Neuronal stem cell (in vitro differentiated cells): ENCODE measurements at regions not wholly inside any gene's neighbourhood (a gene's known extent, or its start where the extent isn't known, plus 50 kb on each side); places are given as distances from the start of the nearest gene placed in this dataset.
A peak's percentile ranks its signal among the peaks of the same experiment; 100 is the strongest.

ENCODE experiments used
- DNase-seq: peaks from one replicate; pipeline ENCODE4 v3.0.0-alpha.2; 2013; ENCODE audit warnings: low spot score
- H2AFZ ChIP-seq: one replicate; pipeline ENCODE4 v1.6.1; 2013; ENCODE audit warnings: mild to moderate bottlenecking, low read length, inconsistent platforms
- H2AK5ac ChIP-seq: 2 replicates; pipeline ENCODE4 v1.6.1; 2013; ENCODE audit warnings: low read depth, mild to moderate bottlenecking, inconsistent platforms, low read length, moderate library complexity, mixed read lengths
- H2BK120ac ChIP-seq: 2 replicates; pipeline ENCODE4 v1.6.1; 2013; ENCODE audit warnings: low read depth, mild to moderate bottlenecking, inconsistent platforms, low read length, moderate library complexity, mixed read lengths
- H2BK12ac ChIP-seq: one replicate; pipeline ENCODE4 v1.6.1; 2013; ENCODE audit warnings: low read length, inconsistent platforms
- H2BK15ac ChIP-seq: 2 replicates; pipeline ENCODE4 v1.6.1; 2013; ENCODE audit warnings: mild to moderate bottlenecking, low read length, inconsistent platforms, mixed read lengths
- H2BK5ac ChIP-seq: one replicate; pipeline ENCODE4 v1.6.1; 2013; ENCODE audit warnings: inconsistent platforms, mild to moderate bottlenecking, low read length, moderate library complexity
- H3K14ac ChIP-seq: one replicate; pipeline ENCODE4 v1.6.1; 2013; ENCODE audit warnings: low read length, inconsistent platforms
- H3K18ac ChIP-seq: 2 replicates; pipeline ENCODE4 v1.6.1; 2013; ENCODE audit warnings: low read length, inconsistent platforms
- H3K23ac ChIP-seq: 2 replicates; pipeline ENCODE4 v1.6.1; 2013; ENCODE audit warnings: low read depth, mild to moderate bottlenecking, mixed read lengths, low read length, inconsistent platforms; ENCODE audit not compliant: poor library complexity
- H3K27ac ChIP-seq: replicated peaks from 3 replicates; pipeline ENCODE4 v1.5.1; 2013; ENCODE audit warnings: low read length, inconsistent platforms
- H3K27me3 ChIP-seq, 3 experiments: 2 replicates each; pipeline ENCODE4 v1.6.1; 2013; ENCODE audit warnings: low read length in 3 of 3, mild to moderate bottlenecking in 2 of 3, inconsistent platforms in 1 of 3, low read depth in 1 of 3, mixed read lengths in 1 of 3, moderate library complexity in 1 of 3; ENCODE audit not compliant: control insufficient read depth in 3 of 3, insufficient read depth in 3 of 3
- H3K36me3 ChIP-seq, 2 donors: replicated peaks in 1 of 2; 2 replicates each; pipeline ENCODE4 v1.6.1; 2013; ENCODE audit warnings: low read length in 2 of 2; ENCODE audit not compliant: control insufficient read depth in 2 of 2, insufficient read depth in 2 of 2
- H3K4ac ChIP-seq: 2 replicates; pipeline ENCODE4 v1.6.1; 2013; ENCODE audit warnings: inconsistent platforms, mild to moderate bottlenecking, low read length, moderate library complexity
- H3K4me1 ChIP-seq, 2 donors: 1 replicate in 1 of 2; 2 replicates in 1 of 2; pipeline ENCODE4 v1.6.1; 2013; ENCODE audit warnings: low read length in 2 of 2, low read depth in 1 of 2; ENCODE audit not compliant: control insufficient read depth in 2 of 2, insufficient read depth in 1 of 2
- H3K4me2 ChIP-seq: one replicate; pipeline ENCODE4 v1.6.1; 2013; ENCODE audit warnings: mild to moderate bottlenecking, low read length, inconsistent platforms; ENCODE audit not compliant: insufficient read depth, poor library complexity, severe bottlenecking
- H3K4me3 ChIP-seq, 2 donors: 2 replicates each; pipeline ENCODE4 v1.5.1; 2013; ENCODE audit warnings: low read length in 2 of 2, mild to moderate bottlenecking in 2 of 2, inconsistent platforms in 1 of 2, moderate library complexity in 1 of 2
- H3K79me1 ChIP-seq: one replicate; pipeline ENCODE4 v1.6.1; 2013; ENCODE audit warnings: low read depth, mild to moderate bottlenecking, inconsistent platforms, low read length, moderate library complexity
- H3K9ac ChIP-seq: one replicate; pipeline ENCODE4 v1.6.1; 2013; ENCODE audit warnings: mild to moderate bottlenecking, low read depth, low read length, inconsistent platforms; ENCODE audit not compliant: poor library complexity
- H3K9me3 ChIP-seq, 2 donors: replicated peaks in 1 of 2; 2 replicates each; pipeline versions ENCODE3 to v1.6.1; 2013; ENCODE audit warnings: low read length in 2 of 2, mild to moderate bottlenecking in 2 of 2, inconsistent platforms in 1 of 2, low read depth in 1 of 2, mixed read lengths in 1 of 2, moderate library complexity in 1 of 2; ENCODE audit not compliant: control insufficient read depth in 2 of 2, insufficient read depth in 1 of 2
- H4K8ac ChIP-seq: one replicate; pipeline ENCODE4 v1.6.1; 2013; ENCODE audit warnings: low read depth, mild to moderate bottlenecking, inconsistent platforms, low read length, moderate library complexity
- H4K91ac ChIP-seq: one replicate; pipeline ENCODE4 v1.6.1; 2013; ENCODE audit warnings: low read length, low read depth, mild to moderate bottlenecking, inconsistent platforms; ENCODE audit not compliant: poor library complexity
- WGBS, 2 donors: extraction: QIAGEN DNeasy Blood & Tissue Kit; methylation state at CpG; one replicate each; pipeline ENCODE4 v1.1.7; 2013; ENCODE audit warnings: missing lambda C conversion rate in 2 of 2, mixed read lengths in 1 of 2; ENCODE audit not compliant: insufficient read length in 2 of 2, insufficient replicate concordance in 1 of 2; ENCODE audit errors: extremely low coverage in 2 of 2; 5-methylcytosine and 5-hydroxymethylcytosine counted together

DNA sequence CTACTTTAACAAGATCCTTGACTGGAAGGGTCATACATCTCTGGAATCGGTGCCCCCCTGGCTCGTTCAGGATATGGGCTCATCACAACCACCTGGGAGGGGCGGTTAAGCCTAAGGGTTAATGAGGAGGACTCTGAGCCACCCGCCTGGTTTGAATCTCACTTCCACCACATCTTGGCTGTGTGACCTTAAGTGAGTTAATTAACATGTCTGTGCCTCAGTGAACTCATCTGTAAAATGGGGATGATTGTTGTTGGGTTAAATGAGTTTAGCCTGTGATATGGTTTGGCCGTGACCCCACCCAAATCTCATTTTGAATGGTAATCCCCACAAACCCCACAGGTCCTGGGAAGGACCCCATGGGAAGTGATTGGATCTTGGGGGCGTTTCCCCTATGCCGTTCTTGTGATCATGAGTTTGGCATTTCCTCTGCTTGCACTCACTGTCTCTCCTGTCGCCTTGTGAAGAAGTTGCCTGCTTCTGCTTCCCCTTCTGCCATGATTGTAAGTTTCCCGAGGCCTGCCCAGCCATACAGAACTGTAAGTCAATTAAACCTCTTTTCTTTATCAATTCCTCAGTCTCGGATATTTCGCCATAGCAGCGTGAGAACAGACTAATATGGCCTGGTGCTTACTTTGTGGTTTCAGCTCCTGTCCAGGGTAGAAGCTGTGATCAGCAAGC, 214.0 kb upstream of the CIBAR2 start:
- Histone ChIP-seq H3K27me3 (peaks cover 0 to 4% (median 0%) of the 10 kb centered on the region in 3 experiments), H2BK15ac (peak overlapping the region; percentile 39), H2BK12ac (no peak overlapping the region), H3K9ac (no peak overlapping the region), H3K23ac (no peak overlapping the region), H3K18ac (no peak overlapping the region), H3K36me3 (no peaks in the 10 kb centered on the region), H4K91ac (no peak overlapping the region), H3K4me2 (no peak overlapping the region), H3K4me3 (no peak overlapping the region), H3K14ac (no peak overlapping the region), H4K8ac (no peak overlapping the region), H3K4me1 (peaks cover 27 to 40% of the 10 kb centered on the region in 2 donors), H3K4ac (no peak overlapping the region), H2AK5ac (no peak overlapping the region), H2BK120ac (no peak overlapping the region), H3K27ac (no peak overlapping the region), H3K9me3 (no peaks in the 10 kb centered on the region), H2AFZ (no peak overlapping the region), H3K79me1 (no peaks in the 10 kb centered on the region), H2BK5ac (no peak overlapping the region)
- no CpG with 5 or more reads among the region's 12 CpGs for WGBS, 2 donors
- DNase-seq = no peak

DNA sequence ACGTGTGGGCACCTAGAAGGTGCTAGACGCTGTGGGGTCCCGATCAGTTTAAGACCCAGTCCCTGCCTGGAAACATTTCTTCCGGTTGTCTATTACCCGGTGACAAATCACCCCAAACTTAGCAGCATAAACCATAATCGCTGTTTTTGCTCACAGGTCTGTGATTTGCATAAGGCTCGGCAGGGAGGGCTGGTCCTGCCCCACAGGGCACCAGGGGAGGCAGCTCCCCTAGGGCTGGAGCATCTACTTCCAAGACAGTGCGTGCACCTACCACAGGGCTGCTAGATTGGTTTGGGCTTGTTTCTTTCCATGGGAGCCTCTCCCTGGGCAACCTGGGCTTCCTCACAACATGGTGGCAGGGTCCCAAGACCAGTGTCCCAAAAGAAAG, 214.5 kb upstream of the CIBAR2 start:
- Histone ChIP-seq H3K4ac (no peak overlapping the region), H4K91ac (no peak overlapping the region), H3K27me3 (peaks cover 0 to 6% (median 0%) of the 10 kb centered on the region in 3 experiments), H3K79me1 (no peaks in the 10 kb centered on the region), H3K18ac (peak overlapping the region; percentile 62), H3K36me3 (no peaks in the 10 kb centered on the region), H3K4me1 (peaks cover 29 to 38% of the 10 kb centered on the region in 2 donors), H3K14ac (no peak overlapping the region), H3K9ac (no peak overlapping the region), H2BK120ac (peak overlapping the region; percentile 52), H2AK5ac (peak overlapping the region; percentile 2), H3K9me3 (no peaks in the 10 kb centered on the region), H3K23ac (no peak overlapping the region), H2BK15ac (peak overlapping the region; percentile 39), H4K8ac (no peak overlapping the region), H2BK5ac (no peak overlapping the region), H2AFZ (no peak overlapping the region), H2BK12ac (no peak overlapping the region), H3K4me2 (no peak overlapping the region), H3K4me3 (no peak overlapping the region), H3K27ac (no peak overlapping the region)
- DNase-seq = no peak
- WGBS, 2 donors = no CpG with 5 or more reads among the region's 8 CpGs

DNA sequence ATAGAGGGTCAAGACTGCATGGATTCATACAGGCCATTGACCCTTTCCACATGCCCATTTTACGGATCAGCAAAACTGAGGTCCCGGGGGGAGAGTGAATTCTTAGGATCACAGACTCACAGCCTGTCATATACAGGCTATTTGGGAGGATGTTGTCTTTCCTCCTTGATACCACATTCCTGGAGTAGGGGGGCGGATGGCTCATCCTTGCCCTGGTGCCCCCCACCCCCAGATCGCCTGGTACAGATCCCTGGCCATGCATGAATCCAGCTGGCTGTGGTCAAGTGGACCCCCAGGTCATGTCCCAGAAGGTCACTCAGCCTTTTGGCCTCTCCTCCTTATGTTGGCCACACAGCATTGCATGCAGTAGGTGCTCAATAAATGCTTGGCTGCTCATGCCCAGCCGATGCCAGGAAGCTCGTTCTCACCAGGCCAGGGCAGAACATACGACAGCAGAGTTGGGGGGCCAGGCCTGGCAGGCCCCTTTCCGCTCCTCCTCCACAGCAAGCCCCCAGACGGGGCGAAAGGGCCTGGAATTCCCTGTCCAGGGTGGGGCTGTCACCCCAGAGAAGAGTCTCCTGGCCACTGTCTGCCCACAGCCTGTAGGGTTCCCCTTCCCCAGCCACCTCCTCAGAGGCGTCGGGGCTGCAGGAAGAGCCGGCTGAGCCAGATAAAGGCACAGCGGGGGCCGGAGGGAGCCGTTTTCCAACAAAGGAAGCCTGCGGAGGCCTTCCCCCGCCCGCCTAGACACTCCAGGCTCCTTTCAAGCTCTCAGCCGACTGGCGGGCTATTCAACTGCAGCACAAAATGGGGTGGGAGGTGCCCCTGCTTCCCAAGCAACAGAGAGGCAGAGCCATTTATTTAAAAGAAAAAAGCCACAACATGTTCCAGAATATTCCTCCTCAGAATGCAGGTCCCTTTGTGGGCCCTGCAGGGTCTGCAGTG, 215.7 kb upstream of the CIBAR2 start:
- Histone ChIP-seq H3K23ac (peak overlapping the region; percentile 58), H3K36me3 (no peaks in the 10 kb centered on the region), H2BK5ac (peak overlapping the region; percentile 69), H2AFZ (peak overlapping the region; percentile 61), H4K8ac (no peak overlapping the region), H2BK15ac (no peak overlapping the region), H3K27me3 (peaks cover 0 to 14% (median 0%) of the 10 kb centered on the region in 3 experiments), H2BK120ac (peak overlapping the region; percentile 21), H3K14ac (peak overlapping the region; percentile 49), H3K9ac (peak overlapping the region; percentile 64), H3K4me3 (peak overlapping the region in 1 of 2 donors; percentile 35), H3K27ac (peak overlapping the region; percentile 96), H2BK12ac (peak overlapping the region; percentile 76), H3K18ac (peak overlapping the region; percentile 84), H4K91ac (no peak overlapping the region), H3K9me3 (peaks cover 0 to 2% of the 10 kb centered on the region in 2 donors), H3K4me2 (peak overlapping the region; percentile 42), H2AK5ac (peak overlapping the region; percentile 16), H3K4ac (no peak overlapping the region), H3K4me1 (peaks cover 37 to 46% of the 10 kb centered on the region in 2 donors), H3K79me1 (no peaks in the 10 kb centered on the region)
- DNase-seq = peak; percentile 95
- no CpG with 5 or more reads among the region's 21 CpGs for WGBS, 2 donors

DNA sequence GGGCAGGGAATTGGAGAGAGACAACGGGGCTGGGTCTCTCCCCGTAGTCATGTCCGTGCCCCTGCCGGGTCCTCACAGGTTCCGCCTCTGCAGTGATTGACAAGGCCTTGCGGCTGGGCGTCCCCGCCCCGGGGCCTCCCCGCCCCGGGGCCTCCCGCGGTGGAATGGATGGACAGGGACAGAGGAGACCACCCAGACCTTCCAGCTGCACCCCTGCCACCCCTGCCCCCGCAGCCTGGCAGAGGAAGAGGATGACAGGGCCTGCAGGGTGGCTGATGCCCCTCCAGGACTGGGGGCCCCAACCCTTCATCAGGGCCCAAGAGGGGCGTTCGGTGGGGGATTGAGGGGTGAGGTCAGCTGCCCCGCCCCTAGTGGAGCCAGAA, 216.4 kb upstream of the CIBAR2 start:
- Histone ChIP-seq H2BK15ac (peak overlapping the region; percentile 51), H3K79me1 (no peaks in the 10 kb centered on the region), H2BK120ac (no peak overlapping the region), H2BK5ac (peak overlapping the region; percentile 69), H2AFZ (peak overlapping the region; percentile 61), H3K4me1 (peaks cover 37 to 49% of the 10 kb centered on the region in 2 donors), H2BK12ac (no peak overlapping the region), H3K4me2 (peak overlapping the region; percentile 47), H3K18ac (peak overlapping the region; percentile 84), H3K4ac (no peak overlapping the region), H4K8ac (no peak overlapping the region), H3K36me3 (no peaks in the 10 kb centered on the region), H2AK5ac (peak overlapping the region; percentile 88), H3K4me3 (no peak overlapping the region), H3K23ac (no peak overlapping the region), H3K9me3 (peaks cover 0 to 2% of the 10 kb centered on the region in 2 donors), H3K27me3 (peaks cover 0 to 20% (median 0%) of the 10 kb centered on the region in 3 experiments), H4K91ac (no peak overlapping the region), H3K27ac (peak overlapping the region; percentile 96), H3K9ac (no peak overlapping the region), H3K14ac (no peak overlapping the region)
- WGBS, 2 donors = no CpG with 5 or more reads among the region's 17 CpGs
- no peak for DNase-seq
